Kidney (tissue), 13 donors: ENCODE measurements at regions not wholly inside any gene's neighbourhood (a gene's known extent, or its start where the extent isn't known, plus 50 kb on each side); places are given as distances from the start of the nearest gene placed in this dataset.

ENCODE experiments used
- DNase-seq, 5 donors: peaks; one replicate each; pipeline ENCODE4 v3.0.0-alpha.2; 2013 to 2020
- FAIRE-seq: peaks from 2 replicates; lab custom pipeline; 2012; peaks lifted over from hg19 to GRCh38; lab: Jason Lieb, UNC
- H3K27ac ChIP-seq, 2 donors: one replicate each; pipeline ENCODE4 v1.7.0; 2013; ENCODE audit warnings: low read depth in 2 of 2, low read length in 2 of 2, inconsistent platforms in 1 of 2
- H3K27me3 ChIP-seq: one replicate; pipeline ENCODE4 v1.7.1; 2013; ENCODE audit warnings: low read length, inconsistent platforms; ENCODE audit not compliant: control insufficient read depth, insufficient read depth
- H3K36me3 ChIP-seq, 3 donors: one replicate each; pipeline versions ENCODE4 v1.7.0 to v1.7.1; 2013; ENCODE audit warnings: low read length in 3 of 3, control low read depth in 1 of 3, inconsistent platforms in 1 of 3; ENCODE audit not compliant: insufficient read depth in 3 of 3, control insufficient read depth in 2 of 3
- H3K4me1 ChIP-seq, 3 donors: one replicate each; pipeline versions ENCODE4 v1.7.0 to v1.7.1; 2013; ENCODE audit warnings: low read length in 3 of 3, inconsistent platforms in 1 of 3, low read depth in 1 of 3; ENCODE audit not compliant: control insufficient read depth in 2 of 3, insufficient read depth in 2 of 3
- H3K4me3 ChIP-seq, 3 donors: one replicate each; pipeline versions ENCODE4 v1.7.0 to v1.8.1; 2013; ENCODE audit warnings: low read length in 3 of 3, control low read depth in 1 of 3, inconsistent platforms in 1 of 3
- H3K9ac ChIP-seq, 3 donors: one replicate each; pipeline versions ENCODE4 v1.7.0 to v1.7.1; 2013; ENCODE audit warnings: low read length in 3 of 3, control low read depth in 1 of 3, inconsistent platforms in 1 of 3
- H3K9me3 ChIP-seq, 3 donors: one replicate each; pipeline versions ENCODE4 v1.7.0 to v1.7.1; 2013; ENCODE audit warnings: low read length in 3 of 3, control low read depth in 1 of 3, inconsistent platforms in 1 of 3; ENCODE audit not compliant: control insufficient read depth in 2 of 3, insufficient read depth in 1 of 3
- CTCF ChIP-seq: IDR thresholded peaks from 3 replicates; pipeline ENCODE4 v1.5.1; 2012; ENCODE audit warnings: mild to moderate bottlenecking, moderate library complexity, borderline replicate concordance; ENCODE audit not compliant: insufficient read depth; ENCODE audit errors: extremely low read depth
- intact Hi-C: fragments of 100-400 bp; cut with DNase I; formaldehyde crosslinking; loops from one replicate; pipeline ENCODE4 v1.11.1; 2022
- donor health status: control.
- donor health status: control.
- donor health status: control.
- donor health status: control.
- donor health status: control.
- donor health status: DM: yes; HTN: yes; CAD: no.
- donor health status: Normal renal cell carcinoma (clear cell type).

- intact Hi-C loops = no loop called here
- Histone ChIP-seq H3K36me3 (no peaks in the 10 kb centered on the region), H3K9me3 (no peaks in the 10 kb centered on the region), H3K27me3 (no peaks in the 10 kb centered on the region), H3K4me1 (no peaks in the 10 kb centered on the region), H3K4me3 (no peak overlapping the region), H3K9ac (no peak overlapping the region), H3K27ac (no peak overlapping the region)
- TF ChIP-seq CTCF = no peak
- DNase-seq = no peak
- no peak for FAIRE-seq
Observed at GRCh38 chr1:157278383-157279137, 140.4 kb upstream of the ETV3 start.

GRCh38 chr1:157277913-157278312, 139.7 kb upstream of the ETV3 start:
- no peaks in the 10 kb centered on the region for H3K9me3 ChIP-seq
- no peak for FAIRE-seq
- no peaks in the 10 kb centered on the region for H3K27me3 ChIP-seq
- intact Hi-C loops = no loop called here
- TF ChIP-seq CTCF = no peak
- DNase-seq = no peak
- no peak overlapping the region for H3K9ac ChIP-seq
- H3K36me3 ChIP-seq = no peaks in the 10 kb centered on the region
- H3K4me1 ChIP-seq = no peaks in the 10 kb centered on the region
- H3K4me3 ChIP-seq = no peak overlapping the region
- no peak overlapping the region for H3K27ac ChIP-seq

- H3K9ac ChIP-seq = no peak overlapping the region
- DNase-seq = no peak
- no peak for TF ChIP-seq CTCF
- no peak for FAIRE-seq
- H3K27ac ChIP-seq = no peak overlapping the region
- H3K9me3 ChIP-seq = no peaks in the 10 kb centered on the region
- intact Hi-C loops = no loop called here
- H3K27me3 ChIP-seq = no peaks in the 10 kb centered on the region
- no peak overlapping the region for H3K4me3 ChIP-seq
- H3K4me1 ChIP-seq = no peaks in the 10 kb centered on the region
- no peaks in the 10 kb centered on the region for H3K36me3 ChIP-seq
Observed at GRCh38 chr1:157277281-157277680, 139.1 kb upstream of the ETV3 start.
